ENCODE measurements at regions not wholly inside any gene's neighbourhood (a gene's known extent, or its start where the extent isn't known, plus 50 kb on each side); places are given as distances from the start of the nearest gene placed in this dataset.

DNA sequence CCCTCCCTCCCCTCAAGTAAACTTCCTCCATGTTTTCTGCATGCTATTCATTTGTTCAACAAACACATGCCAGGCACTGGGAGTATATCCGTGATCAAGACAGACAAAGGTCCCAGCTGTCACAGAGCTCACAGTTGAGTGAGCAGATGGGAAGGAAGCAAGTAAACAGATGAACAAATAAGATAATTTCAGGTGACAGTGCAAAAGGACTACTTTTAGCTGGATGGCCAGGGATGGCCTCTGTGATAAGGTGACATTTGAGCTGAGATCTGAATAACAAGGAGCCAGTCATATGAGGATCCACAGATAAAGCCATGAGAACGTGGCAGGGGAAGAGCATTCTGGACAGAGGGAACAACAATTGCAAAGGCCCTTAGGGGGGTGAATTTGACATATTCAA, 121.7 kb upstream of the RAD23B start:
- H3K4me1 Mint-ChIP-seq, result no peaks in the 10 kb centered on the region
- DNase-seq, result no peak
- H3K27me3 Mint-ChIP-seq, result peaks cover 5% of the 10 kb centered on the region
- ATAC-seq (ENCODE audit: low read depth), result no peak
- H3K9me3 Mint-ChIP-seq, result no peaks in the 10 kb centered on the region
- POLR2A ChIA-PET, result no interaction called here
- H3K27ac Mint-ChIP-seq, result no peak overlapping the region
- no peaks in the 10 kb centered on the region for H3K36me3 Mint-ChIP-seq
- H3K4me3 Mint-ChIP-seq, result no peak overlapping the region

DNA sequence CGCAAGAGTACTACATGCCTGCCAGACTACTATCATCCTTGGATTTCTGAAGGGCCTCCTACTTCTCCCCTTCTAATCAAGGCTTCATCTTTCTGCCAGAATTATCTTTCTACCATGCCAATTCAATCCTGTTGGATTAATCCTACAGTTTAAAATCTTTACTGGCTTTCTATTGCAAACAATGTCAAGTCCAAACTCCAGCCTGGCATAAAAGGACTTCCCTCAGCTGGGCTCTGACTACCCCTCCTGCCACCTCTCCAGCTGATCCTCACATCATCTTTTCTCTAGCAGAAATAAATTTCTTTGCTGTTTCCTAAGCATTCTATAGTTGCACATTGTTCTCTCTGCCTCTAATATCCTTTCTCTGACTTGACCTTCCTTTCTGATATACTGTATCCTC, 119.7 kb upstream of the RAD23B start:
- Mint-ChIP-seq H3K27ac (no peak overlapping the region), H3K27me3 (no peaks in the 10 kb centered on the region), H3K9me3 (no peaks in the 10 kb centered on the region), H3K36me3 (no peaks in the 10 kb centered on the region), H3K4me3 (no peak overlapping the region), H3K4me1 (no peaks in the 10 kb centered on the region)
- POLR2A ChIA-PET, result no interaction called here
- ATAC-seq (ENCODE audit: low read depth) (no peak), DNase-seq (no peak)

DNA sequence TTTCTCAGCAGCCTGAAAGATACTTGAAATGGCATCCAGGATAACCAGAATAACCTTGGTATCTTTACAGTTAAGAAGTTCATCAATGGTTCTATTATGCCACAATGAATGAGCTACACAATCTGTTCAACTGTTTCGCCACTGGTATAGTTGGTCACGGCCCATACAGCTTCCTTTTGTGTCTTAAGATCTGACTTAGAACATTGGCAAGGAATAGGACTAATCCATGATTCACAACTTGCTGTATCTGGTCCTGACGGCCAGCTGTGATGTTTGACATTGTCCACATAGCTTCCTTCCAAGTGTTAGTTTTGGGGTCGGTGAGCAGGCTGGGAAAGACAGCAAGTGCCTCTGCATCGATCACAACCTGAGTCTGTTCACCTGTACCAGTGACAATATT, 113.3 kb upstream of the RAD23B start:
- Mint-ChIP-seq H3K27ac (no peak overlapping the region), H3K9me3 (no peaks in the 10 kb centered on the region), H3K4me3 (no peak overlapping the region), H3K36me3 (no peaks in the 10 kb centered on the region), H3K27me3 (peaks cover 9% of the 10 kb centered on the region), H3K4me1 (peaks cover 2% of the 10 kb centered on the region)
- ATAC-seq (ENCODE audit: low read depth), result no peak
- POLR2A ChIA-PET, result no interaction called here
- no peak for DNase-seq

DNA sequence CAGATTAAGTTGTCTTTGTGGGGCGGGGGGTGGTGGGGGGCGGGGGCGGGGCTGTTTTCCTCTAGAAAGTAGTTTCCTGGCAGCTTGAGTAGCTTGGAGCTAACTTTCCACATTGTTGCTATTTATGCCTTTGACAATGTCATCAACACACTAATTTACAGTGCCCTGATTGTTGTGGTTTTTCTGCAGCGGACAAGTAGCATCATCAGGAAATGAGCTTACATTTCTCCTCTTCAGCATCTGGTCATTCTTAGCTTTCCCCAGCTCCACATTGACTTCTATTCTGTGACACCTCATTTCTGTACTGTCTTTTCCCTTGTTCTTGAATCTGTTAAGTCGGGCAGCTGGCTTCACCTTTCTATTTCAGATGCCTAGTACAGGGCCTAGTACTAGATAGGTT, 112.3 kb upstream of the RAD23B start:
- Mint-ChIP-seq H3K4me1 (peaks cover 4% of the 10 kb centered on the region), H3K9me3 (no peaks in the 10 kb centered on the region), H3K27ac (no peak overlapping the region), H3K27me3 (peaks cover 9% of the 10 kb centered on the region), H3K36me3 (no peaks in the 10 kb centered on the region), H3K4me3 (no peak overlapping the region)
- ATAC-seq (ENCODE audit: low read depth), result no peak
- POLR2A ChIA-PET, result no interaction called here
- DNase-seq, result no peak

DNA sequence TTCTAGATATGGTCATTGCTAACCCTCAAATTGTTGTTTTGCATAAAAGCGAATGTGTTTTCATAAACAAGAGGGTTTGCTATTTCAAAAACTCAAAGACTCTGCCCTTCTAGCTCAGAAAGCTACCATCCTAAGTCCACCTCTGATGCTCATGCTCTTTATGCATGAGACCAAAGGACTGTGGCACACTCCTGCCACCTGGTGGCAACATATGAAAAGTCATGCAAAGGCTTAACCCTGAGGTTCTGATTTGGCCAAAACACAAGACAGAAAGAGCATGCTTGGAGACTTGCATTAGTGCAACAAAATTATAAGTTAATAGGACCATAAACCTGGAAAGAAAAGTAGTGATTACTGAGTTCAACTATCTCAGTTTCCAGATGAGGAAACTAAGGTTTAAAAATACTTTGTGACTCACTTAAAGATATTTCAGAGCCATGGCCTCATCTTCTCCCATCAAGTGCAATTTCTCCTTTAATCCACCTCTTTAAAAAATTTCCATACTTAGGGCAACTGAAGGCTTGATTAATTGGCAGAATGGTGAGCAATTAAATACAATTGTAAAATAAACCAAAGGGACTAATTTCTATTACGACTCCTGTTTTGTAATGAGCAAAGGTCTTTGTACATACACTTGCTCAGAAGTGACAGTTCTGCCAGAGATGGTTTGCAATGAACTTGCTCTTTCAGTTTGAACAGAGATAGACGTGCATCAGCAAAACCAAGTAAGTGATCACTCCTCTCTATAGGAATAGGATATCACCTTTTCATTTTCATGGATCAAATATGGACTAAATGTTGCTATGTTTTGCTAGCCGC, 110.7 kb upstream of the RAD23B start:
- DNase-seq (peak; percentile 56), ATAC-seq (ENCODE audit: low read depth) (peak; percentile 78)
- no peak overlapping the region for H3K27ac Mint-ChIP-seq
- peaks cover 9% of the 10 kb centered on the region for H3K27me3 Mint-ChIP-seq
- H3K4me3 Mint-ChIP-seq, result no peak overlapping the region
- POLR2A ChIA-PET, result no interaction called here
- no peaks in the 10 kb centered on the region for H3K36me3 Mint-ChIP-seq
- peaks cover 4% of the 10 kb centered on the region for H3K4me1 Mint-ChIP-seq
- no peaks in the 10 kb centered on the region for H3K9me3 Mint-ChIP-seq

DNA sequence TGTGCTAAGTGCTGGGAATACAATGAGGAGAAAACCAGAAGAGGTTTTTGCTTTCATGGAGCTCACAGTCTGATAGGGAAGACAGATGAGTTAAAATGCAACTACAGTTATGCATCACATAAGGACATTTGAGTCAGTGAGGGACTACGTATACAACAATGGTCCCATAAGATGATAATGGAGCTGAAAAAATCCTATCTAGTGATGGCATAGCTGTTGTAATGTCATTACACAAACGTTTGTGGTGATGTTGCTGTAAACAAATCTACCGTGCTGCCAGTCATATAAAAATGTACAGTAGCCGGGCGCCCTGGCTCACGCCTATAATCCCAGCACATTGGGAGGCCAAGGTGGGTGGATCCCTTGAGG, 110.1 kb upstream of the RAD23B start:
- peaks cover 4% of the 10 kb centered on the region for H3K4me1 Mint-ChIP-seq
- ATAC-seq (ENCODE audit: low read depth) (no peak), DNase-seq (no peak)
- H3K27me3 Mint-ChIP-seq, result peaks cover 9% of the 10 kb centered on the region
- H3K9me3 Mint-ChIP-seq, result no peaks in the 10 kb centered on the region
- H3K4me3 Mint-ChIP-seq, result no peak overlapping the region
- H3K27ac Mint-ChIP-seq, result no peak overlapping the region
- no peaks in the 10 kb centered on the region for H3K36me3 Mint-ChIP-seq
- POLR2A ChIA-PET, result no interaction called here

DNA sequence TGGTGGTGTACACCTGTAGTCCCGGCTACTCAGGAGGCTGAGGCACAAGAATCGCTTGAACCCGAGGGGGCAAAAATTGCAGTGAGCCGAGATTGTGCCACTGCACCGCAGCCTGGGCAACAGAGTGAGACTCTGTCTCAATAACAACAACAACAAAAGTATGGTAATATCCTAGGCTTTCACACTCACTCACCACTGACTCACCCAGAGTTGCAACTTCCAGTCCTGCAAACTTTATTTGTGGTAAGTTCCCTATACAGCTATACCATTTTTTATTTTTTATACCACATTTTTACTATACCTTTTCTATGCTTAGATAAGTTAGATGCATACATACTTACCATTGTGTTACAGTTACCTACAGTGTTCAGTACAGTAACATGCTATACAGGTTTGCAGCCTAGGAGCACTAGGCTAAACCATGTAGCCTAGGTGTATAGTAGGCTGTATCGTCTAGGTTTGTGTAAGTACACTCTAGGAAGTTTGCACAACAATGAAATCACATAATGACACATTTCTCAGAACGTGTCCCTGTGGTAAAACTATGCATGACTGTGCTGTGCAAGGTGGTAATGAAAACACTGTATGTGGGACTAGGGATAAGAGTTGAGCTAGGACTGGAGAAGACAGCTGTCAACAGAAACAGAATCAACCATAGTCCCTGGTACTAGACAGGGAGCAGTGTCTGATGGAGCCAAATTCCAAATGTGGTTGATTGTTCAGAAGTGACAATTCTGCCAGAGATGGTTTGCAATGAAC, 109.5 kb upstream of the RAD23B start:
- POLR2A ChIA-PET, result no interaction called here
- ATAC-seq (ENCODE audit: low read depth) (no peak), DNase-seq (no peak)
- no peaks in the 10 kb centered on the region for H3K36me3 Mint-ChIP-seq
- H3K27me3 Mint-ChIP-seq, result peaks cover 9% of the 10 kb centered on the region
- H3K27ac Mint-ChIP-seq, result no peak overlapping the region
- H3K9me3 Mint-ChIP-seq, result no peaks in the 10 kb centered on the region
- H3K4me3 Mint-ChIP-seq, result no peak overlapping the region
- H3K4me1 Mint-ChIP-seq, result peaks cover 4% of the 10 kb centered on the region

DNA sequence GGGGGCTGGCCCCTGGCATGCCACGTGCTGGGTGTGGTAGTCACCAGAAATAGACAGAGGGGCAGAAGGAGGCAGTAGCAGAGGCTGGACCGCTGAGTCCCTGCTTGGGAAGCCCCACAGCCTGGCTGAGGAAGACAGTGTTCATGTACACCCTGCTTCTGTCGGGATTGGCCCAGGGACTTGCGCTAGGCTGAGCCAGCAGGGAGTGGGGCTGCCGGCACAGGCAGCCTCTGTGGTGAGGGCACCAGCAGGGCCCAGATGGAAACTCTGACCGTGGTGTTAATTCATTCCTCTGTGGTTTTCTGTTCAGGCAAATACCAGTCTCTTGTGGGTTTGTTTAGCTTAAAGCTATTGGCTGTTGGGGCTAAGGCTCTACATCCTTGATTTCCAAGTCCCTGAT, 108.6 kb upstream of the RAD23B start:
- ATAC-seq (ENCODE audit: low read depth) (no peak), DNase-seq (no peak)
- POLR2A ChIA-PET, result no interaction called here
- H3K27ac Mint-ChIP-seq, result no peak overlapping the region
- no peaks in the 10 kb centered on the region for H3K9me3 Mint-ChIP-seq
- no peaks in the 10 kb centered on the region for H3K36me3 Mint-ChIP-seq
- H3K27me3 Mint-ChIP-seq, result peaks cover 6% of the 10 kb centered on the region
- H3K4me1 Mint-ChIP-seq, result peaks cover 4% of the 10 kb centered on the region
- no peak overlapping the region for H3K4me3 Mint-ChIP-seq

DNA sequence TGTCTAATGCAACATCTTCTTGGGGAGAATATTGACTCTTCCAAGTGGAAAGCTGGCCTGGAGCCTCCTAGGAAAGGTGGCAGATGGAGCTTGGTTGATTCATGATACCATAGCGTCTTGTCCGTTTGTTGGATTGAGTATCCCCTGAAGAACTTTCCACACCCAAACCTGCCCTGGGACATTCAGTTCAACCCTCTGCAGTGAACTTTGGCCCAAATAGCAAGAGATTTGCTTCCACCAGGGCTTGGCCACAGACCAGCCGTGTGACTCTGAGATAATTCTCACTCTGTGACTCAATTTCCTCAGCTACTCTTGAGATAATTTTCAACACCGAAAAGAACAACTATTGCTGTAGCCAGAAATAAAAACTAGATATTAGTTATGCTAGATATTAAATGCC, 108.0 kb upstream of the RAD23B start:
- H3K36me3 Mint-ChIP-seq, result no peaks in the 10 kb centered on the region
- H3K9me3 Mint-ChIP-seq, result no peaks in the 10 kb centered on the region
- H3K27me3 Mint-ChIP-seq, result peaks cover 8% of the 10 kb centered on the region
- H3K4me3 Mint-ChIP-seq, result no peak overlapping the region
- no peak for DNase-seq
- no peak for ATAC-seq (ENCODE audit: low read depth)
- POLR2A ChIA-PET, result no interaction called here
- H3K27ac Mint-ChIP-seq, result no peak overlapping the region
- H3K4me1 Mint-ChIP-seq, result peaks cover 4% of the 10 kb centered on the region

DNA sequence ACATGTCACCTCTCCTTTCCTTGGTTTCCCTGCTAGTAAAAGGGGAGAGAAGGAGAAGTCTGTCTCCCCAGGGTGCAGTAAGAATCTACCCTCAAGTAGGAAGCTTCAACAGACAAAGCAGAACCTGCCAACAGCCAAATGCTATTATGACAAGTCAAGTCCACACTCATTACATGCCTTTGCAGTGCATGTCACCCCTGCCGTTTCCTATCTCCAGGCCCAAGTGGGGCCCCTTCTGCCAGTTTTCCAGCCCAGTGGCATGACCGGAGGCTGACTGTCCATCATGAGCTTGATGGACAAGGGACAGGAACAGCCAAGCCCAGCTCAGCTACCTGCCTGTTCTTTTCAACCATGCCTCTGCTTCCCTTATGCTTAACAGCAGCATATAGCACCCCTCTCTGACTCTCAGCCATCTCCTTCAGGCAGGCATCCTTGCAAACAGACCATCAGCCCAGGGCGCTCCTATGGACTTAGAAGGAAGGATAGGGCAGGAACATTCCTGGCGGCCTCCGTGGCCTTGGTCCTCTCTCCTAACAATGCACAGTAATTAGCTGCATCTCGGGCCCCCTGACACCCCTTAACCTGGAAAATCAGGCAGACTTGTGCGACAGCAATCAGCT, 107.2 kb upstream of the RAD23B start:
- Mint-ChIP-seq H3K9me3 (no peaks in the 10 kb centered on the region), H3K27me3 (peaks cover 8% of the 10 kb centered on the region), H3K27ac (no peak overlapping the region), H3K4me3 (no peak overlapping the region), H3K36me3 (no peaks in the 10 kb centered on the region), H3K4me1 (peaks cover 2% of the 10 kb centered on the region)
- no peak for DNase-seq
- no peak for ATAC-seq (ENCODE audit: low read depth)
- POLR2A ChIA-PET, result no interaction called here

DNA sequence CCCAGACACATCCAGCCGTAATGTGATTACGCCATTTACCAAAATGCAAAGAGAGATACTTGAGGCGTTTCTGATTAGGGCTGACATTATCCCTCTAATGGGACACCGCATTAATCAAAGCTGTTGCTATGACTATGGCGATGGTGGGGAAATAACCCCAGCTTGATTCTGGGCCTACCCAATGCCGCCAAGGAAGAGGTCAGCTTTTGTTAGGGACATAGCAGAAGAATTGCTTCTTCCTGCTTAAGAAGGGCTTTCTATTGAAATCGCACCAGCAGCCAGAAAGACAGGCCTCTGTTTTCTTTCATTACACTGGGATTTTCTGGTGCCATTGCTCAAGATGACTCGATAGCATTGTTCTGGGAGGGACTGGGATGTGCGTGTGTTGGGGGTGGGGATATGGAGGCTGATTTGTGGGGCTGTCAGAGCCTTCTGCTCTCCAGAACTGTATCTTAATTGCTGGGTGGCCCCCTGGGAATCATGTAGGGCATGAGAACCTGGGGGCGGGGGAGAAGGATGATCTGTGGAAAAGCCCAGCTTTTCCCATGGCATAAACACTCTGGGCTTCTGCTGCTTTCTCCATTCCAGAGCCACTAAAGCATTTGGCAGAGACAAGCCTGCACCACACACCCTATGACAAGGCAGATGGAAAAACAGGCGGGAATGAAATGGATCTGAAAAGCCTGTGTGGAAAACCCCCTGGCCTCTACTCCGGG, 106.5 kb upstream of the RAD23B start:
- peaks cover 3% of the 10 kb centered on the region for H3K9me3 Mint-ChIP-seq
- H3K36me3 Mint-ChIP-seq, result no peaks in the 10 kb centered on the region
- peaks cover 1% of the 10 kb centered on the region for H3K4me1 Mint-ChIP-seq
- POLR2A ChIA-PET, result no interaction called here
- H3K4me3 Mint-ChIP-seq, result no peak overlapping the region
- DNase-seq, result no peak
- no peak for ATAC-seq (ENCODE audit: low read depth)
- peaks cover 6% of the 10 kb centered on the region for H3K27me3 Mint-ChIP-seq
- no peak overlapping the region for H3K27ac Mint-ChIP-seq

DNA sequence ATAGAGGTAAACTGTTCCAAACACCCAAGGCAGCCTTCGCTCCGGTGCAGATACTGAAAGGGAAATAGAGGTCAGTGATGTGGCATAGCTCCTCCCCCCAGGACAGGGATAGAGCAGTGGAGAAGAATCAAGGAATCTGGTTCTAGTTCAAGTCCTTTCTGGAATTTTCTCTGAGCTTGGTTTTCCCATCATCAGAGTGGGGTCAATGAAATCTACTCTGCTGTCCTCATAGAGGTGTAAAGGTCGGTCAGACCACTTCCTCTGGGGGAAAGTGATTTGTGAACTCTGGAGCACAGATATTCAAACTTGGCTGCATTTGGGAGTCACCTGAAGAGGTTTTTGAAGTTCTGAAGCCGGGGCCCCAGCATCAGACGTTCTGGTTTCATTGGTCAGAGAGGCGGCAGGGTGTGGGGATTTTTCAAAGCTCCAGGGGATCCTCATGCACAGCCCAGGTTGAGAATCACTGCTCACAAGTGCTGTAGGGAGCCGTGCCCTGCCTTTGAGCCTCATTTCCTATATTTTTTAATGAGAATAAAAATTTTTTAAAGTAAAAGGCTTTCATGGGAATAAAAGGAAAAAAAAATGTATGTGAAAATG, 105.7 kb upstream of the RAD23B start:
- Mint-ChIP-seq H3K9me3 (peaks cover 4% of the 10 kb centered on the region), H3K27ac (no peak overlapping the region), H3K4me1 (peaks cover 1% of the 10 kb centered on the region), H3K36me3 (no peaks in the 10 kb centered on the region), H3K27me3 (peaks cover 6% of the 10 kb centered on the region), H3K4me3 (no peak overlapping the region)
- no peak for ATAC-seq (ENCODE audit: low read depth)
- DNase-seq, result no peak
- POLR2A ChIA-PET, result no interaction called here

DNA sequence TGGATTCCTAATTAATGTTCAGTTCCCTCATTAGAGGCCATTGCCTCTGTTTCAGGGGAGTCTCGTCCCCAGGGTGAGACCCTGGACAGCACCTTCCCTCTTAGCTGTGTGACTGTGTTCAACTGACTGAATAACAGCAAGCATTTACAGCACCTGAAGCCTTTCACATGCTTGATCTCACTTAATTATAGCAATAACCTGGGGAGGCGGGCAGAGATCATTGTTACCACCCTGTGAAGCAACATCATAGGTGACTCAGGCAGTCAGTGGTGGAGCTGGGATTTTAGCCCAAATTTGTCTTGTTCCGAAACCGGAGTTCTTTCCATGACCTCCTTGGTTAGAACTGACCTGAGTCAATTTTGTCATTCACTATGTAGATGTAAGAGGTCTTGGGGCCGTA, 105.2 kb upstream of the RAD23B start:
- DNase-seq, result no peak
- Mint-ChIP-seq H3K4me3 (no peak overlapping the region), H3K27ac (no peak overlapping the region), H3K27me3 (peaks cover 9% of the 10 kb centered on the region), H3K4me1 (peaks cover 1% of the 10 kb centered on the region), H3K36me3 (no peaks in the 10 kb centered on the region), H3K9me3 (peaks cover 6% of the 10 kb centered on the region)
- no peak for ATAC-seq (ENCODE audit: low read depth)
- POLR2A ChIA-PET, result no interaction called here

Data from activated naive CD8-positive, alpha-beta T cell treated with anti-CD3 and anti-CD28 coated beads, Interleukin-2, amount 10 ng/mL, durations not matched to agents 7 days and 5 days (primary cell).